Epithelial cell of prostate (primary cell): ENCODE measurements at regions not wholly inside any gene's neighbourhood (a gene's known extent, or its start where the extent isn't known, plus 50 kb on each side); places are given as distances from the start of the nearest gene placed in this dataset.
"Not testable (repeated sequence)": the region's sequence is repeated elsewhere in the genome, so short reads cannot be mapped to it uniquely, and the experiment has no call there.

Source experiments
- DNase-seq: peaks from one replicate; pipeline ENCODE4 v3.0.0-alpha.2; 2011; ENCODE audit warnings: low read depth, low spot score
- H3K27ac ChIP-seq: fragments of 450-650 bp; 2 replicates; pipeline ENCODE4 v1.5.1; 2017; ENCODE audit warnings: mild to moderate bottlenecking

DNA sequence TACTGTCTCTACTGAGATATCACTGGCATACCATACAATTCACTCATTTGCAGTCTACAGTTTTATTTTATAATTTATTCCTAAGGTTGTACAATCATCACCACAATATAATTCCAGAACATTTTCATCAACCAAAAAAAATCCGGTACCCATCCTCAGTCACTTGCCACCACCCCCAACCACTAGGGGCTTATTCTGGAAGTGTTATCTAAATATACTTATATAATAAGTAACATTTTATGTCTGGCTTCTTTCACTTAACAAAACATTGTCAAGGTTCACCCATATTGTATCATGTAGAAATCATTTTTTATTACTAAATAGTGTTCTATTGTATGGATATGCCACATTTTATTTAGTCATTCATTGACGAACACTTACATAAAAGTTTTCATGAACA is 440.8 kb downstream of the RNF144A start:
- DNase-seq = no peak

GRCh38 chr2:7358865-7359447 is 441.7 kb downstream of the RNF144A start:
- H3K27ac ChIP-seq = no peak overlapping the region
- no peak for DNase-seq

More for the DNA sequence above, 440.8 kb downstream of the RNF144A start:
- no peak overlapping the region for H3K27ac ChIP-seq

DNA sequence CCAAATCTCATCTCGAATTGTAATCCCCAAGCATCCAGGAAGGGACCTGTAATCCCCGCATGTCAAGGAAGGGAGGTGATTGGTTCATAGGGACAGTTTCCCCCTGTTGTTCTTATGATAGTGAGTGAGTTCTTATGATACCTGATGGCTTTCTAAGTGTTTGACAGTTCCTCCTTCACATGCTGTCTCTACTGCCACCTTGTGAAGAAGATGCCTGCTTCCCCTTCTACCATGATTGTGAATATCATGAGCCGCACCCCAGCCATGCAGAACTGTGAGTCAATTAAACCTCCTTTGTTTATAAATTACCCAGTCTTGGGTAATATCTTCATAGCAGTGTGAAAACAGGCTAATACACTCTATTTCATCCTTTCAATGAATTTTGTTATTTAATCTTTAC is 446.7 kb downstream of the RNF144A start:
- H3K27ac ChIP-seq = no peak overlapping the region
- DNase-seq = no peak

DNA sequence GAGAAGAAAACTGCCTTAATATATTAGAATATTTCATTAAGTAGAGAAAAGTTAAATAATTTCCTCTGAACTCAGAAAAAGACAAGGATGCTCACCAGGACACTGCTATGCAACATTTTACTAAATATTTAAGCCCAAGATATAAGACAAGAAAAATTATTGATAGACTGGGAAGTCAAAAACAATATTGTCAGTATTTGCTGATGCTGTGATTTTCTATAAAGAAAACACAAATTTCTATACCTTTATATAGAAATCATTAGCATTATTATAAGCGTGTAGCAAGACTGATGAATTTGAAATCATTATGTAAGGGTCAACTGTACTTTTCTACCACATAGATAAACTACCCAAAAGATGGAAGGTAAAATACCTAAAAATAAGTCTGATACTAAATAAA is 451.0 kb downstream of the RNF144A start:
- DNase-seq = no peak
- no peak overlapping the region for H3K27ac ChIP-seq

DNA sequence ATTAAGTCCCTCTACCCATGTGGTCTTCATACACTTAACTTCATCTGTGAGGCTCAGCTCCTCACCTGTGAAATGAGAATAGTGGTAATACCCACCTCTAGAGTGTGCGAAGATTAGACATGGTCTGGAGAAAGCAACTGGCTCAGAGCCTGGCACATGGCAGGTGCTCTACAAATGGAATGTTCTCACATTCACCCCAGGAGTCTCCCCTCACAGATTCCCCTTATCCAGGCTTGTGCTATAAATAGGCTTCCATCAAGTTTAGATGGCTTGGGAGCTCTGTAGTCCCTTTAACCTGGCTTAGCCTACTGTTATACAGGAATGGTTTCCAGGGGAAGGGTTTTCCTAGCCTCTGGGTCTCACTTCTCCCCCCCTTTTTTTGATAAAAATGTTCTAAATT is 455.9 kb downstream of the RNF144A start:
- DNase-seq = no peak
- H3K27ac ChIP-seq = no peak overlapping the region

- no peak for DNase-seq
- no peak overlapping the region for H3K27ac ChIP-seq
Measured at GRCh38 chr2:7375901-7376300, 458.7 kb downstream of the RNF144A start.

DNA sequence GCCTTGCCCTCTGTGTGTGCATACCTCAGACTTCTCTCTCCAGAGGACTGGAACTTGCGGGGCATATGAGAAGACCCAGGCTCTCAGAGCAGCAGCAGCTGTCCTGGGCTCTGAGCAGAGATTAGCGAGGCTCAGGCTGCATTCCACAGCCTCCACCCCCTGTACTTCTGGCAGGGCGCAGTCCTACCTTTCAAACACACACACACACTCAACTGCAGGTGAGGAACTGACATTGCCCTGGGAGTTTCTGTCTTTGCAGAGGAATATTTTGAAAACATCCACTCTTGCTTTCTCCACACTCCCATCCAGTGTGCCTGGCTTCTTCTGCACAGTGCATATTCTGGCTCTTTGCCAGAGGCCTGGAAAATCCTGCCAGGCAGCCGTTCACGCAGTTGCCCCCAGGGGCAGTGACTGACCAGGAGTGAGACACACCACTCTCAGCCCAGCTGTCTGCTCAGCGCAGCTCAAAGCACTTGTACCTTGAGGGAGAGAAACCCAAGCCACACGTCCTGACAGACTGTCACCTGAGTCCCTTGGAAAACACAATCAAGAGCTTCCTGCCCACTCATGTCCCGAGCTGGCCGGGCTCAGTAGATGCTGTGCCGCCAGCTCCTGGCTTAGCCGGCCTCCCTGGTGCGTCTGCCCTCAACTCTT is 460.8 kb downstream of the RNF144A start:
- H3K27ac ChIP-seq = no peak overlapping the region
- DNase-seq = peak; percentile 10

- no peak overlapping the region for H3K27ac ChIP-seq
- DNase-seq = no peak
Measured at GRCh38 chr2:7378591-7378990, 461.4 kb downstream of the RNF144A start.

- no peak overlapping the region for H3K27ac ChIP-seq
- DNase-seq = no peak
Measured at GRCh38 chr2:7379799-7380198, 462.6 kb downstream of the RNF144A start.

- no peak for DNase-seq
- H3K27ac ChIP-seq = no peak overlapping the region
Measured at GRCh38 chr2:7384773-7385349, 467.6 kb downstream of the RNF144A start.

- not testable (repeated sequence) for H3K27ac ChIP-seq, DNase-seq
Measured at GRCh38 chr2:7390311-7390710, 473.1 kb downstream of the RNF144A start.

GRCh38 chr2:7392076-7392787 is 475.0 kb downstream of the RNF144A start:
- DNase-seq = no peak
- H3K27ac ChIP-seq = no peak overlapping the region

DNA sequence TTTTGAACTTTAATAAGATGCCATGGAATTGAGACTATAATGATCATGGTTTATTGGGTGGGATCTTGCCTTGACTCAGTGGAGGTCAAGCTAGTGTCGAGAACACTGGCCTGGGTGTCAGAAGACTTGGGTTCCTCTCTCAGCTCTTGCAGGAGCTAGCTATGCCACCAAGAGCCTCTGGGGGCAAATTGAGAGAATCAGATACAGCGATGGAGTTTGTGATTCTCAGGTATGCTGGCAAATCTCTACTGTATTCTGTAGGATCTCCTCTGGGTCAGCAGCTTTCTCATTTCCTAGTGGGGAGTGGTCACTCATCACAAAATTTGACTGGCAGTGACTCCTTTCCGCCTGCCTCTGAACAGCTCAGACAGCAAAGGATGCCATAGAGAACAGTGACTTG is 477.0 kb downstream of the RNF144A start:
- H3K27ac ChIP-seq = no peak overlapping the region
- DNase-seq = no peak

DNA sequence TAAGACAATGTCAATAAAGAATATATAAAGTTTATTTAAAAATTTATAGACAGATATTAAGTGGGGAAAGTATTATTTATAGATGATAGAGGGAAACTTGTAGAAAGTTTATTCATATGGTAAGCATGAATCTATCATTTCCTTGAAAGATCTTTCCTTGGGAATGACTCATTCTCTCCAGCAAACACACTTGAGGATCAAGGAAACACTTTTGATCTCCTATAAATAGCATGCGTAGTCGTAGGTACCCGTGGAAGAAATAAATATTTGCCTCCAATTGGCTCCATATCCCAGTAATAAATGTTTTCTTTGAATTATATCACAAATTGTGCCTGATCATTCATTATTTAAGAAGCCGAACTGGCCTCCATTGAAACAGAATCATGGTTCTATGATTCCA is 483.4 kb downstream of the RNF144A start:
- H3K27ac ChIP-seq = no peak overlapping the region
- no peak for DNase-seq

DNA sequence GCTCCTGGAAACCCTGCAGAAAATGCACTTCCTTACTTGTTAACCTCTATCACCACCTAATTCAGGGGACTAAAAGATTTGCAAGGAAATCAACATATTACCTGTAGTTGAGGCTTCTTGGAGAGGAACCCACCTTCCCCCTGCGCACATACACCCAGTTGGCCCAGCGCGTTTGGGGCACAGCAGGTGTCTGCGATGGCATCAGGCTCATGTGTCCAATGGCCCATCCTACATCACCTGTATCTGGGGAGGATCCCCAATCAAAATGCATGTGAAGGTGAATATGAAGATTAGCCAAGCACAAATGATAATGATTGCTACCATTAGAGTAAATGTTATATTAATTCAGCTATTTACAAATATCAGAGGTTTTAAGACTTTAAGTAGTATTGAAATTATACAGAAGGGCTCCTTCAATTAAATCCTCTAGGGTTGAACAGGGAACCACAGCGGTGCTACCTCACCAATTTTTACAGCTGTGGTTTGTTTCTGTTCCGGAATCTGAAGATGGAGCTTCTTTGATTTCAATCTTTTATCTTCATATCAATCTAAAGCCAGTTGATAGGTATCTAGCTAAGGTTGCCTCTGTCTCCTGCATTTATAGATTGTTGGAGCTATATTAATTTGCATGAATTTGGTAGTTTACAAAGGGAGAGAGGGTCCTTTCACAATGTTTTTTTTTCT is 486.0 kb downstream of the RNF144A start:
- DNase-seq = no peak
- no peak overlapping the region for H3K27ac ChIP-seq

- no peak overlapping the region for H3K27ac ChIP-seq
- DNase-seq = no peak
Measured at GRCh38 chr2:7405861-7406715, 488.9 kb downstream of the RNF144A start.

- no peak overlapping the region for H3K27ac ChIP-seq
Measured at GRCh38 chr2:7407001-7407400, 489.8 kb downstream of the RNF144A start.

GRCh38 chr2:7407906-7408680 is 490.9 kb downstream of the RNF144A start:
- DNase-seq = no peak
- H3K27ac ChIP-seq = no peak overlapping the region

More at GRCh38 chr2:7407001-7407400, 489.8 kb downstream of the RNF144A start:
- no peak for DNase-seq

GRCh38 chr2:7411691-7412090 is 494.5 kb downstream of the RNF144A start:
- no peak overlapping the region for H3K27ac ChIP-seq
- no peak for DNase-seq
